HG02970 (cell line): ENCODE measurements at regions not wholly inside any gene's neighbourhood (a gene's known extent, or its start where the extent isn't known, plus 50 kb on each side); places are given as distances from the start of the nearest gene placed in this dataset.

Source experiments
- ATAC-seq: cut with Tn5 transposase; IDR thresholded peaks from one replicate; pipeline ENCODE4 v1.9.1; 2021; ENCODE audit warnings: mild to moderate bottlenecking, moderate library complexity, moderate number of reproducible peaks; ENCODE audit not compliant: unreplicated experiment, low FRiP score

DNA sequence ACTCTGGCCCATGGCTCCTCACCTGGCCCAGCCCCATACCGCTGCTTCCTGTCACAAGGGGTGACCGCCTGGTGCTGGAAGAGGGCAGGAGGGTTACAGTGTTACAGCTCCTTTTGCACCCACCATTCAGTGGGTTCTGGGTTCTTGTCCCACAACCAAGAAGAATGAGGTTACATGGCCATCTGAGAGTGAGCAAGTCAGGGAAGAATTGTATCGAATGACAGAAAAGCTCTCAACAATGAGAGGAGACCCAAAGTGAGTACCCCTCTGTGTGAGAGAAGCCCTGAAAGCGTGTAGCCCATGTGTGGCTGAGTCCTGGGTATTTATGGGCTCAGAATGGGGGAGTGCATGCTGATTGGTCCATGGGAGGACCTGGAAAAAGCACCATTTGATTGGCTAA lies 888.5 kb downstream of the ADGRL2 start:
- no peak for ATAC-seq

DNA sequence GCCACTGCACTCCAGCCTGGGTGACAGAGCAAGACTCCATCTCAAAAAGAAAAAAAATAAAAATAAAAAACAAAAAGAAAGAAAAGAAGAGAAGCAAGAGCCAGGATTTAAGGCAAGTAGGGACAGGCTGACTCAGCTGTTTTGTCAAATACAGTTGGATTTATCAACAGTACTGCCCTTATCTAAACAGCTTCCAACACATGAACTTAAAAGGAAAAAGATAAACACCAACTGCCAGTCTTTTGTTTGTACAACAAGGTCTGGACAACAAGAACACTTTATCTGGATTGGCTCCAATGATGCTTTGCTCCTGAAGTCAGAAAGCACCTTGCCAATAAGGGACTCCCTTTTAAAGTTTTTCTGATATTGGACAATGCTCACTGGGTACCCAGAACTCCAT lies 886.0 kb downstream of the ADGRL2 start:
- no peak for ATAC-seq

DNA sequence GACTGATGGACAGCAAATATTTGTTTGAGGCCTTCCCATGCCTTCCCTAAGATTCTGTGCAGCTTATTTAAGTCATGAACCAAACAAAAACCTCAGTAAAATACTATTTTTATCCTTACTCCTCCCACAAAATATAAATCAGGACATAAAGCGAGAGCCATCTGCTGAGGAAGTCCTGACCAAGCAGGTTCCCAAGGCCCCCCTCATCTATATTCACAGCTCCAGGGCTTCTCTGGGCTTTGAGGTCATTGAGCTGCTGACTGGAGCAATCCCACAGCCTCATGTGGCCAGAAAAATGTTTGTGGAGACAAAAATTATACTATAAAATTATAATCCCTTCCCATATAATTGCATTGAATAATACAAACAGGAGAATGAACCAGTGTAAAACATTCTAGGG lies 846.2 kb downstream of the ADGRL2 start:
- ATAC-seq, result no peak

DNA sequence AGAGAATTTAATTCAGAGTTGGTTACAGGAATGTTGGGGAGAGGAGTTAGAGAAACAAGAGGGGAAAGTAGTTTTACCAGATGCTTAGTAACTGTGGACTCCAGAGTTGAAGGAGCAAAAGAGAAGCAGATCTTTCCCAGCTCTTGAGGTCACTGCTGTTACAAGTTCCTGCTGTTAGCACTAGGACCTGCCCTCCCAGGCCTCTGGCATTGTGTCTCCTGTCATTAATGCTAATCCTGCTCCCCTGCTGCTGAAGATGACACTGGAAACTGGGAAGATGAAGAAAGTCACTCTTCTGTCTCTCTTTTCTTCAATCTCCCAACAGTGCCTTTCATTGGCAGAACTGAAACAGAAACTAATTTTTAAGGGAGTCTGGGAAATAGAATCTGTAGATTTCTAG lies 845.6 kb downstream of the ADGRL2 start:
- ATAC-seq, result no peak

DNA sequence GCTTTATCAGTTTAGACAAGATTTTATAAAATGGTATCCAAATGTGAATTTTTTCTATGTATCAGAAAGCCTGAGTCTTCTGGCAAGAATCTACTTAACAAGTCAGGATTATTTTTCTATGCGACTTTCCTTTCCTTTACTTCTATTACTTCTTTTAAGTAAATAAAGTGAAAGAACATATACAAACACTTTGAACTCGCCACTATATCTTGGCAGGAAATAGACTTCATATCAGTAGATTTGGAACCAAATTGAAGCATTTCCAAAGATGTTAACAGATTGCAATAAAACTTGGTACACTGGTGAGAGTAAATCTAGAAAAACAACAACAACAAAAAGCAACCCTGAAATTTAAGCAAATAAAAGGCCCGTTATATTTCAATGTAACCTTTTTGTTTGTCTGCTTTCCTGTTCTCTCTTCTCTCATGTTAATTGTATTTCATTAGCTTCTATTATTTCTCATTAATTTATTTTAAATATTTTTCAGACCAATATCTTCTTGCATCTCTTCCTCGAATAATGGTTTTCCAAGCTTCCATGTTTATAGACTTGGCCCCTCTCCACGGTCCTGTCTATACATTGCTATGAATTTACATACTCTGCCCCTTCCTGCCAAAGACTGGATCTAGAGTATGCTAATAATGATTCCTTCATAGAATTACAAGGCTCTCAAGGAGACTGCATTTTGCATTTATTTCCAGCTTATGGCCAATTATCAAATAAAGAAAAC lies 843.6 kb downstream of the ADGRL2 start:
- no peak for ATAC-seq

DNA sequence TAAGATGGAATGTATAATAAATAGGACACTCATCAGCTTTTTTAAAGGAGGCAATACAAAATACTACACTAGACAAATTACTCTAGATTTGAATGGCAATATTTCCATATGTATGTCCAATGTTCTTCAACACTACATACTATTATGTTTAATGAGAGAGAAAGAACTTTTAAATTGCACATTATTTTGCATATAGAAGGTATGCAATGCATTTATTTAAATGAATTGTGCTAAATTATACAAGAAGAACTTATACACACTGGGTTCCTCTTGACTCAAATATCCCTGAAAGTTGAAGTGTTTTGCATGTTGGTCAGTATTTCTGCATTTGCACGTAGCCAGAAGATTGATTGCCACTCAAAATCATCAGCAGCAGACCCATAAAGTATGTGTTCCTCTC lies 839.6 kb downstream of the ADGRL2 start:
- ATAC-seq, result no peak

DNA sequence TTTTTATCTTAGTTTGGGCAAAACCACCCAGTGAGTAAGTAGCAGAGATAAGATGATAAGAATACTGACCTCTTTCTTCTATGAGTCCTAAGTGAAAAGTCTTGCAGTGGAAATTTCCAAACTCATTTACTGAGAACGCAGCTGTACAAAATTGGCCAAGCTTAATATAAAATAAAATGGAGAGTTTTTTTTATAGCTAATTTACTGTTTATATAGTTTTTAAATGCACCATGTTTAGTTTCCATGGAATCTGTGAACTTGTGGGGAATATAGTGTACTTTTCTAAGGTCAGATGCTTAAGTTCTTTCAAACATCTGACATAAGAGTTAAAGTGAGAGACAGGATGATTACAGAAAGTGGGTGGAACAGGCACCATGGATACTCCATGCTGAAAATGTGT lies 833.5 kb downstream of the ADGRL2 start:
- no peak for ATAC-seq

DNA sequence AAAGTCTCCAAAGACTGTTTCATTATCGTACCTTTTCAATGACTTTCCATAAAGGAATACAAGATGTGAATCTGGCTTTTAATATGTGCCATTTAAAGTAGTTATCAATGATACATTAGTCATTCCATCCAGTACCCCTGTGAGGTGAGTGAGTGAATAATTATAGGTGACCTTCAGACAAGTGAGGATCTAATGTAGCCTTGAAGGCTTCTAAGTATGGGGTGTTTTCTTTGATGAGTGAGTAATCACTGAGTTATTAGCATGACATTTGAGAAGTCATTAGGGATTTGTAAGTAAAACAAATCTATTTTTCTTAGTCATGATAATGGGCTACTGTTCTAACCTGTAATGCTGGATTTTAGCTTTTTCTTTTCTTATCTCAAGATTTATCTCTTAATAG lies 831.4 kb downstream of the ADGRL2 start:
- ATAC-seq, result no peak

DNA sequence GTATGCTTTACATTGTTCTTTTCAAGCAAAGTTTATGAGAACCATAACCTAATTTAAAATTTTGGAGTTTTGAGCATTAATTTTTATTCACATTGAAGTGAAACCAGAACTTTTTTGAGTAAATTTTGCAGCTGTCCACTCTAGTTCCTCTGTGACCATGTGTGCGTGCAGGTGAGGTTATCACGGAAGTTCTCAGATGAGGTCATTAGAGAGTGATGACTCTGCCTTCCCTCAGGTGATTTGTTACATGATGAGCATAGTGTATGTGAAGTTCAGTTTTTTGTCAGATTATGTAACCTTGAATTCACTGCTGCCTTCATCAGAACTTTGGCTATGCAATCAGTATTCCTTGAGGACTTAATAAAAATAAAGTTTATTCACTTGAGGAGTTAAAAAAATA lies 828.2 kb downstream of the ADGRL2 start:
- no peak for ATAC-seq

DNA sequence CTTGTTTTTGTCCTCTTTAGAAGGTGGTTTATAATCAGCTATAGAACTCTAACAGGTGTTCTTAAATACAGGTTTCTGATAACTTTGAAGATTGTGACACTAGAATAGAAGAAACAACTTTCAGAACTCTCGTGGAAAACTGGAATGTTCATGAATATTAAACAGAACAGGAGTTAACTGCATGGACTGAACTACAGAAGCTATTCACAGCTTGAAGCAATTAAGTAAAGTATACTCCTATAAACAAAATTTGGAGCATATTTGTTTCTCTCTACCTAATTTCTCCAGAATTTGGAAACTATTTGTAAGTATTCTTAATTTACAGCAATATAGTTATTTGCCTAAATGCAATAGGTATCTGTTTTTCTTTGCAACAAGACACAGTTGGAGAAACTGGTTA lies 824.8 kb downstream of the ADGRL2 start:
- ATAC-seq, result no peak

DNA sequence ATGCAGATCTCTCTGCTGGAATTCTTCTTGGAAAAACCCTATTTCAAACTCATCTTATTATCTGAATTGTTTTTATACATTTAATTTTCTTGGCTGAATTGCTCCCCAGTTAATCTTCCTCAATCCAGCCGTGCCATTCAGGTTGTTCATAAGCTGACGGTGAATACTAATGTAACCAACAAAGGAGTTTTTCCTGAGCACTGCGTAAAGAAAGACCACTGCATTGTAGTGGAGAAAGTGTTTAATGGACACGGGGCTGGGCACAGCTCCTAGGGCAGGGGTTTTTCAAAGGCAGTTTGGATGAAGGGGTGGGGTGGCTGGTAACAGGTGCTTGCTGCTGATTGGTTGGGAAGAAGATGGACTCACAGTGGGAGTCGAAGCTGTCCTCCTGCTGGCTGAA lies 820.3 kb downstream of the ADGRL2 start:
- ATAC-seq, result no peak

DNA sequence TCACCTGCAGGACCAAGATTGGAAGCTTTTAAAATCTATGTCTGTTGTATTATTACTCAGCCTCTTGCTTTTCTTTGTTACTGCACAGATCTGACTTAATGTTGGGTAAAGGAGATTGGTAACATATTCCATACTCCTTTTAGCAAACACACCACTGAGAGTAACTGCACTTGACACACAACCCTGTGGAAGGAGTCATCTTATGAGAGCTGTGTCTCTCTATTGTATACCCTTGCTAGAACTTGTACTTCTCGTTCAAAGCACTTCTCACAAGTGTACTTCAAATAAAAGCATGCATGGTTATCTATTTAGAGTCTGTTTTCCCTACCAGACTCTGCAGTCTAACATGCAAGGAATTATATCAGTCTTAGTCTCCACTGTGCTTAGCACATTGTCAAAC lies 813.4 kb downstream of the ADGRL2 start:
- ATAC-seq, result no peak

DNA sequence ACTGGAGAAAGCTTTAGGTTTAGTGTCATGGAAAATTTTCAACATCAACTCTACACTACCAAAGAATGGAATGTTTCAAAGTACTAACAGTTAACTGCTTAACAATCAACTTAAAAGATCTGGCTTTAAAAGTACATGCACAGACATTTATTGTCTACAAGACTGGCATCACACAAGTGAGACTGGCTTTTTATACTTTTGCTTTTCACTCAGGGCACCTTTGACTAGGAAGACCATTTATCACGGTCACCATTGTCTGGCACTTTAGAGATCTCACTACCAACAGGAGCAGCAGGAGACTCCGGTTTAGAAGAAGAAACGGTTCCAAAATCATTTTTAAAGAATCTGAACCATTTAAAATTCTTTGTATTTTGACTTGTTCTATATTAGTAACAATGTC lies 812.3 kb downstream of the ADGRL2 start:
- ATAC-seq, result no peak

DNA sequence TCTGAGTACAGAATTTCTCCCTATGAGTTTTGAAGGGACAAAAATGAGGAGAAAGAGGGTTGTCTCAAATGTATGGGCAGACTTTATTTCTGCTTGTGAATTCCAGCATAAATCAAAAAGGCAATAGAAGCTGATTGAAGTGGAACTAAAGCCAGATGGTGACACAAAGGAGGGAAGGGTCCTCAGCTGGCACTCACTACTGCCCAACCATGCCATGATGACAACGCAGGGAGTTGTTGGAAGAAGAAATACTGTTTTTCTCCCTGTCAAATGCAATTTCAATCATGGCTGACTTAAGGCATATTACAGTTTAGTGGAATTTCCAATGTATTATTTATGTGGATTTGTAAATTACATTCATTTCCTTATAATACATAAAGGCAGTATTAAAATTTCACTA lies 805.8 kb downstream of the ADGRL2 start:
- ATAC-seq, result no peak

DNA sequence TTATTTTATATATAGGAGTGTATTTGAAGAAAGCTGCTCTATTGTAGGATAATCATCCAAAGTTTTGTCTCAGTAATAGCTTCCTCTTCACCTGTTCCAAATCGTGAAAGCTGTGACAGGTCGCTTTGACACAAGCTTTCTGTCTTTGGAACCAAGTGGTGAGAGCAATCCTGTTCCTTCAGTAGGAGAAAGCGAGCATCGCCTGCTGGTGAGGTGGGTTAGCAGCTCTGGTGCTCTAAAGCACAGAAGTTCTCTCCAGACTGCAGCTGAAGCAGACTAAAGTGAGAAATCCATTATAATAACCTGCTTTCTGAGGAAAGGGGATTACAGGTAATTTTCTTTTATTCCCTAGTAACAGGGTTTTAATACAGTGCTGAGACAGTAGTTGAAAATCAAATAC lies 803.8 kb downstream of the ADGRL2 start:
- no peak for ATAC-seq

DNA sequence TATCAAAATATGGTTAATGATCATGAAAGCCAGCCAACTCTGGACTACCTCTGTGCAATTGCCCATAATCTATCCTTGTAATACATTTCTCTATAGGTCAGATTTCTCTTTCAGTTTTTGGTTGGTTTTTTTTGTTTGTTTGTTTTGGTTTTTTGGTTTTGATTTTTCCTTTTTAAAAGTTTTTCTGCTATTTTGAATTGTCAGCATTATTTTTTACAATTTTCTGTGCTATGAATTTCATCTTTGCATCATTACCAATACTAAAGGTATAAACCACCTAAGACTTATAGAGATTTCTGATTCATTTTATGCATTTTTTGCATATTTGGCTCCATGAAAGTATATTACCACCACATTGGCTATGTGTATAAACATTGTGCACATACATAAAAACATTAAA lies 799.6 kb downstream of the ADGRL2 start:
- ATAC-seq, result no peak

DNA sequence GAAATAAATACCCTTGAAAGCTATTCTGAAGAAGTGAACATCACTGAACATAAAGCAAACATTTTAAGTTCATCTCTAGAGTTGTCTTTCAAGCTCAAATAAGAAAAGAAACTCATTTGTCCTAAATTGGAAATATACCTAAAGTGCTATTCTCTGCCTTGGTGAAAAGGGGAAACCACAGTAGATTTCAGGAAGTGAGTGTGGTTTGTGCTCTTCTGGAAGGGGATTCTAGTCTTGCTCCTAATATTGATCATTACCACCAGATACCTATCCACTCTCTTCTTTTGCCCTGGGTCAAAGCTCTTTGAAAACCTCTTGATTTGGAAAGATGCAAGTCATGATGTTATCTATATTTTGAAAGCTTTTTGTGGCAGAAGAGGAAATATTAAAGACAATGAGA lies 798.1 kb downstream of the ADGRL2 start:
- no peak for ATAC-seq

DNA sequence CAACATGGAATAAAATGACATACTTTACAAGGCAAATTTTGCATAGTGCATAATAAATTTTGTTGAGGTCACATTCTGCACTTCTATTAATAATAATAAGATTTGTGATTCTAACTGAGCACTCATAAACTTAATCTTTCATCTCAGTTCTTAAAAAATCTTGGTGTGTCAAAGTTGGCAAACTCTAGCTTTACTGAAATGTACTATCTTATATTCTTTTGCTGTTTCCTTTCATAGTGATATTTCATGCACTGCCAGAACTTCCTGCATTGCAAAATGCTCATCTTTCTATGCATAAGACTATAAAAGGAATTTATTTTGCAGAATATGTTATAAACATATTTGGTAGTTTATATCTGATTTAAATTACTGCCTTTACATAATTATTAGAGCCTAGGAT lies 797.6 kb downstream of the ADGRL2 start:
- no peak for ATAC-seq

DNA sequence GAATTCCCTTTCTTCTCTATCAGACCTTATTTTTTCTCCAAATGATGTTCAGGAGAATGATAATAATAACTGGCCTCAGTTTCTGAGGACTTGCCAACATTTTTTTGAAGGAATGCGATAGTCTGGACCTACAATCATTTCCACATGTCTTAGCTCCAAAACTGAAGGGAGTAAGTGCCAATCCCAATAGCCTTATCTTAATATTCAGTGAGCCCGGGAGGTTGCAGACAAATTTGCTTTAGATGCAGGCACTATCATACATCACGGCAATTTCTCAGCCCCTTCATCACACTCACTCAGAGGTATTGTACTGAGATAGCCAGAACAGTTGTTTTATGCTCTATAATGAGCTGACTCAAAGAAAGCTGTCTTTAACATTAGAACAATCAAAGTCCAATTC lies 796.9 kb downstream of the ADGRL2 start:
- no peak for ATAC-seq

DNA sequence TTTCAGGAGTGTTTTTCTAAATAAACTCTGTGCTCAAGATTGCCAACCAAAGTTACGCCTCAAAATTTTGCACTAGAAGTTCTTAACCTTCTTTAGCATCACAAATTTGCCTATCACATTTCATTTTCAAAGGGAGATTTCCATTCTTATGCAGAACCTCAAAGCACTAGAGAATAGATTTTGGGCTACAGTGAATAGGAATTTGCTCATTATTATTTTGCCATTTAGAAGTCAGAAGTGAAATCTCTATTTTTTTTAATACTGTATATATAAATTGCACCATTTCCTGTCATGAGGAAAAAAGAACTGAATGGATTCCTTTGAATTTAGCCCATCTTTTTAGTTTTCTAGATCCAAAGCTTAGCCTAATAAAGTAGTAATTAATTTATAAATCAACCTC lies 796.4 kb downstream of the ADGRL2 start:
- ATAC-seq, result no peak

DNA sequence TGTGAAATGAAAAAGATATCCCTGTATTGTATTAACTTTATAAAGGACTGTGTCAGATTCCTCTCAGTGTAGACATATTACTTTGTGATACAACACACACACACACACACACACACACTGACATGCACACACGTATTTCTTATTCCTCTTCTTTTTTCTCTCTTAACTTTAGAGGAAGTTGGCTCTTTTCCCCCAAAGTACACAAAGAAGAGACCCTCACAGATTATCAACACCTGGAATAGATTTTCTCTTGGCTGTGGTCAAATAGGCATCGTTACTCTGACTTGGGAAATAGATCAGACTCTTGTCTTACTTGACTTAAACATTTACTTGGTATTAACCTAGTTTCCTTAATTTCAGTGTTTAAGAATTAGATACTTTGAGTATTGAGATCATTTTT lies 792.8 kb downstream of the ADGRL2 start:
- ATAC-seq, result no peak

DNA sequence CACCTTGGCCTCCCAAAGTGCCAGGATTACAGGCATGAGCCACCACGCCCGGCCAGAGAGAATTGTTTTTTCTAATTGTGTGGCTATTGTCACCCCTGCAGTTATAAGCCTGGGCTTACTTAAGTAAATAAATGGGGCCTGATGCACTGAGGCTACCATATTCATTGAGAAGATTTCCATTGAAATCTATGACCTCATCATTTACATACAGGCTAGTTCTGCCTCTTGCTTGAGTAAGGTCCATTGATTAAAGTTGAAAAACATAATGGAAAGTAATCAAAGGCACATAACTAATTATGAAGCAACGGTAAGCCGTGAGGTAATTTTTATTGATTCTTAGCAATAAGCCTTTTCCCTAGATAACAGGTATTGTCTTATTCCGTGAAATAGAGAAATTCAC lies 788.9 kb downstream of the ADGRL2 start:
- ATAC-seq, result no peak

DNA sequence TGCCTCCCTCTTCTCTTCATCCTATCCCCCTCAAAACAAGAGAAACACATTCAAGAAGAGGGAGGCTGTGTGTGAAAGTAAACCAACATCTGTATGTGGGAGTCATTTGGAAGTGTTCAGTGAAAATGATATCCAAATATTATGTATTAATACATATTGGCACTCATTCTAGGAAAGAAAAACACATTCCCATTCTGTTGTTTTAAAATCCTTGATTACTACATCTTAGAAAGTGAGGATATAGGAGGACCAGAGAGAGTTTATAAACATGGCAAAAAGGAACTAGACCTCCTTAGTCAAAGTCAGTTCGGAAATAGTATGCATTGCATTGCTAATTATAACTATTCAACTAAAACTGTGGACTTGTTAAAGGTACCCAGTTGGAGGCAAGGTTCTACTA lies 786.6 kb downstream of the ADGRL2 start:
- ATAC-seq, result no peak
